ENCODE measurements at regions not wholly inside any gene's neighbourhood (a gene's known extent, or its start where the extent isn't known, plus 50 kb on each side); places are given as distances from the start of the nearest gene placed in this dataset.

DNA sequence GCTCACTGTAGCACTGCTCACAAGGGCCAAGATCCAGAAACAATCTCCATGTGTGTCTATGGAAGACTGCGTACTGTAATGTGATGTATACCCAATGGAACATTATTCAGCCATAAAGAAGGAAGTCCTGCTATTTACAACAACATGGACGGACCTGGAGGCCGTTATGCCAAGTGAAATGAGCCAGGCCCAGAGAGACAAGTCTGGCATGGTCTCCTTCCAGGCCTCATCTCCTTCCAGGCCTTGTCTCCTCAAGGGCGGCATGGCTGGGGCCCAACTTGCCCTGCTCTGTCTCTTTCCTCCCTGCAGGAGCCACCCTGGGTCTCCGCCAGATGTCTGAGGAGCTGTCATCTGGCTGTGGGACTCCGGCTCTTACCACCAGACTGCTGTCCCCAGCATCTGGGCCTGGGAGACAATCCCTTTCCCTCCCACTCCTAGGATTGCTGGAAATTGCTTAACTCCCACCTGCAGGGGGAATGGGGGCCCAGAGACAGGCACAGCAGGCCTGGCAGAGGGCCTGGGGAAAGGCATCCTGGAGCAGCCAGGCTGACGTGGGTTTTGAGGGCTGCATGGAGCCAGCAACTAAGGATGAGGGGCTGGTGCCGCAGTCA is 1326.6 kb downstream of the TBC1D22A start:
- DNase-seq (ENCODE audit: low spot score), result no peak
- Histone ChIP-seq H3K27ac (ENCODE audit: poor library complexity, severe bottlenecking) (no peak overlapping the region), H3K4me3 (ENCODE audit: severe bottlenecking) (no peak overlapping the region), H3K36me3 (ENCODE audit: low read depth) (no peaks in the 10 kb centered on the region), H3K27me3 (ENCODE audit: insufficient read depth, poor library complexity, severe bottlenecking) (no peaks in the 10 kb centered on the region), H3K9me3 (ENCODE audit: severe bottlenecking) (no peaks in the 10 kb centered on the region), H3K4me1 (ENCODE audit: insufficient read depth, poor library complexity, severe bottlenecking) (no peaks in the 10 kb centered on the region)
- no peak for ATAC-seq (ENCODE audit: low read depth)
- TF ChIP-seq, protein P1, sequence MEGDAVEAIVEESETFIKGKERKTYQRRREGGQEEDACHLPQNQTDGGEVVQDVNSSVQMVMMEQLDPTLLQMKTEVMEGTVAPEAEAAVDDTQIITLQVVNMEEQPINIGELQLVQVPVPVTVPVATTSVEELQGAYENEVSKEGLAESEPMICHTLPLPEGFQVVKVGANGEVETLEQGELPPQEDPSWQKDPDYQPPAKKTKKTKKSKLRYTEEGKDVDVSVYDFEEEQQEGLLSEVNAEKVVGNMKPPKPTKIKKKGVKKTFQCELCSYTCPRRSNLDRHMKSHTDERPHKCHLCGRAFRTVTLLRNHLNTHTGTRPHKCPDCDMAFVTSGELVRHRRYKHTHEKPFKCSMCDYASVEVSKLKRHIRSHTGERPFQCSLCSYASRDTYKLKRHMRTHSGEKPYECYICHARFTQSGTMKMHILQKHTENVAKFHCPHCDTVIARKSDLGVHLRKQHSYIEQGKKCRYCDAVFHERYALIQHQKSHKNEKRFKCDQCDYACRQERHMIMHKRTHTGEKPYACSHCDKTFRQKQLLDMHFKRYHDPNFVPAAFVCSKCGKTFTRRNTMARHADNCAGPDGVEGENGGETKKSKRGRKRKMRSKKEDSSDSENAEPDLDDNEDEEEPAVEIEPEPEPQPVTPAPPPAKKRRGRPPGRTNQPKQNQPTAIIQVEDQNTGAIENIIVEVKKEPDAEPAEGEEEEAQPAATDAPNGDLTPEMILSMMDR (IDR thresholded peaks at IDR 0.05; ENCODE audit: poor library complexity, severe bottlenecking), result no peak

DNA sequence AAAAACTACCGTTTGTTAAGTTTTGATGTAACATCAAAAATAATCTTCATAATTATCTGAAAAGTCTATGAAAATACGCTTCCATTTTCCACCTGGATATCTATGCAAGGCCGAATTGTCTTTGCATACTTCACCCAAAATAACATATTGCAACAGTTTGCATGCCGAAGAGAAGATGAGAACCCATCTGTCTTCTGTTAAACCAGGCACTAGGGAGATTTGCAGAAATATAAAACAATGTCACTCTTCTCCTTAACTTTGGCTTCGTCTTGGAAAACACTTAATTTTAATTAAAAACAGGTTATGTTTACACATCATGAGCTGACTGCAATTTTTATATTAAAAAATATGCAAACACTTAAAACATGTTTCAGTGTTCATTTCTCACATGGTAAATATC is 1325.8 kb downstream of the TBC1D22A start:
- DNase-seq (ENCODE audit: low spot score) (no peak), ATAC-seq (ENCODE audit: low read depth) (no peak)
- H3K27me3 ChIP-seq (ENCODE audit: insufficient read depth, poor library complexity, severe bottlenecking), result no peaks in the 10 kb centered on the region
- H3K4me1 ChIP-seq (ENCODE audit: insufficient read depth, poor library complexity, severe bottlenecking), result no peaks in the 10 kb centered on the region
- H3K4me3 ChIP-seq (ENCODE audit: severe bottlenecking), result no peak overlapping the region
- H3K36me3 ChIP-seq (ENCODE audit: low read depth), result no peaks in the 10 kb centered on the region
- no peak overlapping the region for H3K27ac ChIP-seq (ENCODE audit: poor library complexity, severe bottlenecking)
- TF ChIP-seq, protein P1 (IDR thresholded peaks at IDR 0.05; ENCODE audit: poor library complexity, severe bottlenecking), result no peak
- H3K9me3 ChIP-seq (ENCODE audit: severe bottlenecking), result no peaks in the 10 kb centered on the region

DNA sequence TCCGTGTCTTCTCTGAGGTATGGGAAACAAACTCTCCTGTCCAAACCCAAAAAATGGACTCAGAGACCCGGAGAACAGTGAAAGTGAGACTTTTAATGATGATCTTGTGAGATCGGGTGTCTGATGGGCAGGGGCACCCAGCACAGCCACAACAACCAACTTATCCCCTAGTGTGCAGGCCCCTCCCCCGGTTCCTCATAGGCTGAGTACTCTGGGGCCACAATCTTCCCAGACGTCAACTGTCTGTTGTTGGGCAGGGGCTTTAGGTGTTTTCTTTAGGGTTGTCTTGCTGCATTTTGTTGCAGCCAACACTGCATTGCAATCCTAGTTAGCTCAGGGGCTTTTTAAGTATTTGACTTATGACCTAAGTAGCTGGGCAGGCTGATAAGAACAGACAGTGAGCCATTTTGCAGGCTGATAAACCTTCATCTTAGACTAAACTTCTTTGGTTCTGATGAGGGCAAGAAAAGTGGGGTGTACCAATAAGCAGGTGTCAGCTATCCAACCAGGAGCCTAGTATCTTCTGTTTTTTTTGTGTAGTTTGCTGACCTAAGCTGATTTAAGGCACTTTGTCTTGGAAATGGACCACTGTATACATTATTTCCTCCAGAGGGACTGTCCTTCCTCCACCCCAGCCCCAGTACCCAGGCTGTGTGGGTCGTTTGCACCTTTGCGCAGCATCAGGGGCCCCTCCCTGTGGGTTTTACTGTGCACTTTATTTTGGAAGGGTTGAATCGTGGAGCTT is 1323.6 kb downstream of the TBC1D22A start:
- no peak for ATAC-seq (ENCODE audit: low read depth)
- Histone ChIP-seq H3K36me3 (ENCODE audit: low read depth) (no peaks in the 10 kb centered on the region), H3K4me1 (ENCODE audit: insufficient read depth, poor library complexity, severe bottlenecking) (no peaks in the 10 kb centered on the region), H3K27ac (ENCODE audit: poor library complexity, severe bottlenecking) (no peak overlapping the region), H3K27me3 (ENCODE audit: insufficient read depth, poor library complexity, severe bottlenecking) (no peaks in the 10 kb centered on the region), H3K4me3 (ENCODE audit: severe bottlenecking) (no peak overlapping the region), H3K9me3 (ENCODE audit: severe bottlenecking) (no peaks in the 10 kb centered on the region)
- DNase-seq (ENCODE audit: low spot score), result no peak
- TF ChIP-seq, protein P1 (IDR thresholded peaks at IDR 0.05; ENCODE audit: poor library complexity, severe bottlenecking), result no peak

DNA sequence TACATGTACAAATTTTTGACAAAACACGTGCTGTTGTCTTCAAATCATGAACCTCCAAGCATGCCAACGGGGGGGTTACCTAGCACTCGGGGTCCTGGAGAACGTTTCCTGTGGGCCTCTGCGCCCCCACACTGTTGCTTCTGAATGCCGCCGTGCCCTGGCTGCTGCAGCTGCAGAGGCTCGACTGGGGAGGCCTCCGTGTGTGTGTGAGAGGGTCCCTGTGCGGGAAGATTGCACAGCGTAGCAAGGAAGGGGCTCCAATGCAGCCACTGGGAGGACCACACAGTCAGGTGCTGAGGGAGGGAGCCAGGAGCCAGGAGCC is 1322.2 kb downstream of the TBC1D22A start:
- Histone ChIP-seq H3K27me3 (ENCODE audit: insufficient read depth, poor library complexity, severe bottlenecking) (no peaks in the 10 kb centered on the region), H3K9me3 (ENCODE audit: severe bottlenecking) (no peaks in the 10 kb centered on the region), H3K36me3 (ENCODE audit: low read depth) (no peaks in the 10 kb centered on the region), H3K4me1 (ENCODE audit: insufficient read depth, poor library complexity, severe bottlenecking) (no peaks in the 10 kb centered on the region), H3K4me3 (ENCODE audit: severe bottlenecking) (no peak overlapping the region), H3K27ac (ENCODE audit: poor library complexity, severe bottlenecking) (no peak overlapping the region)
- TF ChIP-seq, protein P1 (IDR thresholded peaks at IDR 0.05; ENCODE audit: poor library complexity, severe bottlenecking), result no peak
- DNase-seq (ENCODE audit: low spot score) (no peak), ATAC-seq (ENCODE audit: low read depth) (no peak)
